ENCODE measurements at regions not wholly inside any gene's neighbourhood (a gene's known extent, or its start where the extent isn't known, plus 50 kb on each side); places are given as distances from the start of the nearest gene placed in this dataset.

- TF ChIP-seq POLR2A (IDR thresholded peaks at IDR 0.05) (no peak), CTCF (IDR thresholded peaks at IDR 0.05) (no peak)
Measured at GRCh38 chr7:106485919-106486318, 175.0 kb downstream of the CCDC71L start.
